H7 (cell line): ENCODE measurements at regions not wholly inside any gene's neighbourhood (a gene's known extent, or its start where the extent isn't known, plus 50 kb on each side); places are given as distances from the start of the nearest gene placed in this dataset.

Experiments
- DNase-seq: peaks from one replicate; pipeline ENCODE4 v3.0.0; 2012
- H3K27me3 ChIP-seq: 2 replicates; pipeline ENCODE4 v1.6.0; 2011; ENCODE audit warnings: mild to moderate bottlenecking, low read length; ENCODE audit not compliant: control insufficient read depth, insufficient read depth
- H3K36me3 ChIP-seq: replicated peaks from 2 replicates; pipeline ENCODE4 v1.5.1; 2011; ENCODE audit warnings: low read length; ENCODE audit not compliant: control insufficient read depth, insufficient read depth
- H3K4me3 ChIP-seq: 2 replicates; pipeline ENCODE4 v1.5.1; 2011; ENCODE audit warnings: low read depth, mild to moderate bottlenecking, control low read depth, low read length, moderate library complexity; ENCODE audit not compliant: insufficient read depth

- Histone ChIP-seq H3K27me3 (no peaks in the 10 kb centered on the region), H3K4me3 (no peak overlapping the region), H3K36me3 (no peaks in the 10 kb centered on the region)
- peak; percentile 32 for DNase-seq
Measured at GRCh38 chr1:108057541-108057940, 92.6 kb upstream of the VAV3 start.

GRCh38 chr1:108056436-108056990 lies 91.5 kb upstream of the VAV3 start:
- no peak for DNase-seq
- H3K27me3 ChIP-seq: no peaks in the 10 kb centered on the region
- no peak overlapping the region for H3K4me3 ChIP-seq
- no peaks in the 10 kb centered on the region for H3K36me3 ChIP-seq

GRCh38 chr1:108055387-108055786 lies 90.4 kb upstream of the VAV3 start:
- no peaks in the 10 kb centered on the region for H3K36me3 ChIP-seq
- H3K27me3 ChIP-seq: no peaks in the 10 kb centered on the region
- no peak overlapping the region for H3K4me3 ChIP-seq
- no peak for DNase-seq

- no peaks in the 10 kb centered on the region for H3K36me3 ChIP-seq
- H3K4me3 ChIP-seq: no peak overlapping the region
- DNase-seq: no peak
- H3K27me3 ChIP-seq: no peaks in the 10 kb centered on the region
Measured at GRCh38 chr1:108054396-108054795, 89.4 kb upstream of the VAV3 start.

- H3K4me3 ChIP-seq: no peak overlapping the region
- H3K36me3 ChIP-seq: no peaks in the 10 kb centered on the region
- H3K27me3 ChIP-seq: no peaks in the 10 kb centered on the region
- DNase-seq: no peak
Measured at GRCh38 chr1:108053270-108054013, 88.5 kb upstream of the VAV3 start.

DNA sequence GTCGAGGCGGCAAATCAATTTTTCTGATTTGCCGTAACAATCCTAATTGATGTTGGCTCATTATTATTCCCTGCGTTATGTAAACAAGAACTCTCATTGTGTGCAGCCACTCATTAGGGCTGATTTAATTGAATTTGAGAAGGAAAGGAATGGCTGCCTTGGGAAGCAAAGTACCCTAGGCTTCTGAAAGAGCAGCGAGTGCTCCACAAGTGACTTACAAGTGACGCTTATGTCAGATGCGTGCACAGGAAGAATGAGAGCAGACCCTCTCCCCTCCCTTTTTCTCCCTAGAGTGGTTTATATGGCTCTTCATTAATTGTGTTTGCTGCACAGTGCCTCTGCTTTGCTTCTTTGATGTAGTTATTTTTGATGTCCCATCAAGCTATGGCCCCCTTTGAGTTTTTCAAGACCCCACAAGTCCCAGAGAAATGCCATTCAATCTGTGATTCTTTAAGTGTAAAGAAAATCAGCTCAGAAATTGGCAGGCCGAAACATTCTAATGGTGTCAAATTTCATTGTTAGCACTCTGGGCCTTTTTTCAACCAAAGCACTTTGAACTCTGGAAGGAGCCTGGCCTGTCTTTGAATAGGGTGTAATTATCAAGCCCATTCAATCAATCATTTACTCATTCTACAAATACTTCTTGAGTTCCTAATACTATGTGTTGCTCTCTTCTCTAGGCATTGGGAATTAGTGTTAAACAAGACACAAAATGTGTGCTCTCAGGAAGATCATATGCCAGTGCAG lies 86.8 kb upstream of the VAV3 start:
- DNase-seq: no peak
- Histone ChIP-seq H3K4me3 (no peak overlapping the region), H3K27me3 (no peaks in the 10 kb centered on the region), H3K36me3 (no peaks in the 10 kb centered on the region)

- Histone ChIP-seq H3K4me3 (no peak overlapping the region), H3K27me3 (no peaks in the 10 kb centered on the region), H3K36me3 (no peaks in the 10 kb centered on the region)
- no peak for DNase-seq
Measured at GRCh38 chr1:108050911-108051629, 86.1 kb upstream of the VAV3 start.

- Histone ChIP-seq H3K36me3 (no peaks in the 10 kb centered on the region), H3K27me3 (no peaks in the 10 kb centered on the region), H3K4me3 (no peak overlapping the region)
- DNase-seq: no peak
Measured at GRCh38 chr1:108050158-108050557, 85.2 kb upstream of the VAV3 start.

GRCh38 chr1:108049178-108049819 lies 84.3 kb upstream of the VAV3 start:
- no peak for DNase-seq
- no peak overlapping the region for H3K4me3 ChIP-seq

GRCh38 chr1:108048301-108049177 lies 83.6 kb upstream of the VAV3 start:
- DNase-seq: no peak
- H3K27me3 ChIP-seq: no peaks in the 10 kb centered on the region

More at GRCh38 chr1:108049178-108049819, 84.3 kb upstream of the VAV3 start:
- no peaks in the 10 kb centered on the region for H3K27me3 ChIP-seq
- H3K36me3 ChIP-seq: no peaks in the 10 kb centered on the region

GRCh38 chr1:108047085-108047484 lies 82.1 kb upstream of the VAV3 start:
- Histone ChIP-seq H3K36me3 (no peaks in the 10 kb centered on the region), H3K4me3 (no peak overlapping the region), H3K27me3 (no peaks in the 10 kb centered on the region)
- no peak for DNase-seq

More at GRCh38 chr1:108048301-108049177, 83.6 kb upstream of the VAV3 start:
- Histone ChIP-seq H3K4me3 (no peak overlapping the region), H3K36me3 (no peaks in the 10 kb centered on the region)

DNA sequence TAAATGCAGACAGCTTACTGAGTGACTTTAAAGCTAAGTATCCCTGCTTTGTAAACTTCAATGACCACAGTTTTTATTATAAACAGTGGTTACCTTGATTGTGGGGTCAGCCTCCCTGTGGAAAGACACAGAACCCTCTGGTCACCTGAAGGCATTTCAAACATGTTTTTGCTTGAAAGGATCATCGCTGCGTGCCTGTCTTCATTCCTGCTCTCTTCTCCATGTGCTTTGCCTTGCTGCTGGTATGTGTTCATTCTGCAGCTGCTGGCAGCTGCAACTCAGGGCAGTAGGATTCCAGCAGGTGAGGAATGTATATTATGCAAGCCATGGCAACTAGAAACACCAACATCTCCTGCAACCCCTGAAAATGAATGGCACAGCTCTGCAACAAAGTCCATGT lies 81.0 kb upstream of the VAV3 start:
- H3K36me3 ChIP-seq: no peaks in the 10 kb centered on the region
- no peak overlapping the region for H3K4me3 ChIP-seq
- no peak for DNase-seq
- H3K27me3 ChIP-seq: no peaks in the 10 kb centered on the region

- Histone ChIP-seq H3K4me3 (no peak overlapping the region), H3K27me3 (no peaks in the 10 kb centered on the region), H3K36me3 (no peaks in the 10 kb centered on the region)
- no peak for DNase-seq
Measured at GRCh38 chr1:108045460-108045859, 80.5 kb upstream of the VAV3 start.
